HG03139 (cell line): ENCODE measurements at regions not wholly inside any gene's neighbourhood (a gene's known extent, or its start where the extent isn't known, plus 50 kb on each side); places are given as distances from the start of the nearest gene placed in this dataset.
"Not testable (repeated sequence)": the region's sequence is repeated elsewhere in the genome, so short reads cannot be mapped to it uniquely, and the experiment has no call there.

Experiments used
- ATAC-seq: cut with Tn5 transposase; IDR thresholded peaks from one replicate; pipeline ENCODE4 v1.9.1; 2021; ENCODE audit not compliant: unreplicated experiment

DNA sequence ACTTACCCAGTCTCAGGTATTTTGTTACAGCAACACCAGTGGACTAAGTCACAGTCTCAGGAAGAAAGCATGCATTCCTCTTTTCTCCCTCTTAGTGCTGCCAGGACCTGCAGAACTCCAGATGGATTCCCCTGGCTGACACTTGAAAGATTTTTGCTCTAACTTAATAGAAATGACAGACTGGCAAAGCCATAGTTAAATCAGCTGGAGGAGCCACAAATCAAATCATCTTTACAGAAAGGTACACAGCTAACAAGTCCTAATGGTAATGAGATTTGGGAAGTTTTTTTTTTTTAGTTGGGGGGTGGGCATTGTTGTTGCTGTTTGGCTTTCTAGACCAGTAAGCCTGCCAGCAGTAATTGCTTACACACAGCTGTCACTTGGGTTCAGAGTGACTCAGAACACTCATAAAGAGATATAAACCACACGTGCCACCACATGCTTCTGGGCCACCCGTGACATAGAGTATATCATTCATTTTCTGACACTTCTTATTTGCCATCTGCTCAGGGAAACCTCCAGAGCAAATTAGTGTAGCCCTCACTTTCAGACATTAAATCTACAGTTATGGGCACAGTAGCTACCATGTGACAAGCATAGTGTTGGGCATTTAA, 72.4 kb downstream of the FH start:
- ATAC-seq, result peak; percentile 60

DNA sequence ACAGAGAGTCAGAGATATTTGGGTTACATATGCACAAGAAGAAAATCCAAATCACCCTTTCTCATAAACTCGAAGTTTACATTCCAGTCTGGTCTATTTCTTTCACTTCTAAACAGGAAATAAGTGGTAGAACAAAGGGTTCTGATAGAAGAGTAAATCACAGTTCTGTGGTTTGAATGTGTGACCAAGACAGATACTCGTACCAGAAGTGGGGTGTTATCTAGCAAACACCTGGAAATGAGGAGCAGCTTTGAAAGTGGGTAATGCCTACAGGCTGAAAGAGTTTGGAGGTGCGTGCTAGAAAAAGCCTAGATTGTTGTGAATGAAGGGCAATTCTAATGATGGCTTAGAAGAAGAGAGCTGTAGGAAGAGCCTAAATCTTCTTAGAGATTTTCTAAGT, 74.7 kb downstream of the FH start:
- no peak for ATAC-seq

DNA sequence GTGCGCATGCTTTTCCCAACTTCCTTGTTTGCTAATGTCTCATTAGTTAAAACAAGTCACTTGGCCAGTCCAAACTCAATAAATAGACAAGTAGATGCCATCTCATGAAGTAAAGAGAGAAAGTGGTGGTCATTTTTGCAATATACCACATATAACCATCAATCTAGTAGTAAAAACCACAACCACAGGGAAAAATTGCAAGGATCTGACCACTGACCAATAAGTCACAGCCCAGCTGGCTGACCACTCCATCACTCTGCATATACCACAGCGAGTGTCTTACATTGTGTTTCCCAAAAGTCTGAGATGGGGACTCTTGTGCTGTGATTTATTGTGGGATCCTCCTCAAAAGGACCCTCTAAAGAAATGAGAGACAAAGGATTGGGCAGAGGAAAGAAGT, 76.0 kb downstream of the FH start:
- no peak for ATAC-seq

DNA sequence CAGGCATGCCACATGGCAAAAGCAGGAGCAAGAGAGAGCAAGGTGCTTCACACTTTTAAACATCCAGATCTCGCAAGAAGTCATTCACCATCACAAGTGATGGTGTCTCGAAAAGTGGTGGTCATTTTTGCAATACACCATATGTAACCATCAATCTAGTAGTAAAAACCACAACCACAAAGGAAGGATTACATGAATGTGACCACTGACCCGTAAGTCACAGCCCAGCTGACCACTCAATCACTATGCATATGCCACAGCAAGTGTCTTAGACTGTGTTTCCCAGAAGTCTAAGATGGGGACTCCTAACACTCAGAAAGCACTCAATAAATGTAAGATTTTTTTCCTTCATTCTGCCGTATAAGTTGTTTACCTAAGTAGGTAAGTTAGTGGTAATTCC, 76.9 kb downstream of the FH start:
- ATAC-seq, result no peak

DNA sequence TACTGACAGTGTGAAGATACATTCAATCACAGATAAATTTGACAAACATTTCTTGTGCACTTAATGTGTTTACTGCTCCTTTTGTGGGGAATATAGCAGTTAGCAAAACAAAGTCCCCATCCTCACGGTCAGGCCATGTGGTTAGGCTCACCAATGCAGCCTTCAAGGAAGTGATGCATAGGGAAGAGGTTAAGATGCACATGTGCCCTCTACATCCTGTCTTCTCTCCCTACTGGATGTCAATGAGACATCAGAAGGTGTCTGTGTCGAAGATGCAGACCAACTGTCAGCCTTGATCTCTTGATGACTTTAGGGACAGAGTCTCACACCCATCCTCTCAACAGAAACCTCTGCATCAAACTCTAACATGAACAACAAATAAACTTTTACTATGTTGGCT, 78.7 kb downstream of the FH start:
- no peak for ATAC-seq

DNA sequence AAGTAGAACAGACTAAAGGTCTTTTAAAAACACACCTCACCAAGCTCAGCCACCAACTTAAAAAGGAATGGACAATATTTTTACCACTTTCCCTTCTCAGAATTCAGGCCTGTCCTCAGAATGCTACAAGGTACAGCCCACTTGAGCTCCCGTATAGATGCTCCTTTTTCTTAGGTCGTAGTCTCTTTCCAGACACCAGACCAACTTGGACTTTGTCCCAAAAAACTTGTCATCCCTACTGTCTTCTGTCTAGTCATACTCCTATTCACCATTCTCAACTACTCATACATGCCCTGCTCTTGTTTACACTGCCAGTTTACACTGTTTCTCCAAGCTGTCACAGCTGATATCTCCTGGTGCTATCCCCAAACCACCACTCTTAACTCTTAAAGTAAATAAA, 80.9 kb downstream of the FH start:
- ATAC-seq, result not testable (repeated sequence)

DNA sequence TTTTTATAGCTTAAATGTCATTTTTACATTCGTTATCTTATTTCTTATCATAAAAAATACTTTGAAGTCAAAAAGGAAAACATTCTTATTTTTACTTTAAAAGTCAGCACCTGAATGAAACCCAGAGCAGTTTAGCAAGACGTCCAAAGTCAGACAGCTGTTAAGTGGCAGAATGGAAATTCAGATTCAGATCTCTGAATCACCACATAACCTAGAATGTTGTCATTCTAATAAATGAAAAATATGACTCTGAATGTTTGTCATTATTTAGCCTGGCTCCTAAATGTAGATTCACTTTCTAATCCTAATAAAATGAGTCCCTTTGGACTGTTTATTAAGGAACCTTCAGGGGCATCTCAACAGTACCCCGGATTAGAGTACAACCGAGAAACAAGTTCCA, 75.2 kb upstream of the RGS7 start:
- ATAC-seq, result no peak

DNA sequence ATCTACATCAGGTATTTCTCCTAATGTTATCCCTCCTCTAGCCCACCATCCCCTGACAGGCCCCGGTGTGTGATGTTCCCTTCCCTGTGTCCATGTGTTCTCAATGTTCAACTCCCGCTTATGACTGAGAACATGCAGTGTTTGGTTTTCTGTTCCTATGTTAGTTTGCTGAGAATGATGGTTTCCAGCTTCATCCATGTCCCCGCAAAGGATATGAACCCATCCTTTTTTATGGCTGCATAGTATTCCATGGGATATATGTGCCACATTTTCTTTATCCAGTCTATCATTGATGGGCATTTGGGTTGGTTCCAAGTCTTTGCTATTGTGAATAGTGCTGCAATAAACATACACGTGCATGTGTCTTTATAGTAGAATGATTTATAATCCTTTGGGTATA, 68.1 kb upstream of the RGS7 start:
- ATAC-seq, result not testable (repeated sequence)

DNA sequence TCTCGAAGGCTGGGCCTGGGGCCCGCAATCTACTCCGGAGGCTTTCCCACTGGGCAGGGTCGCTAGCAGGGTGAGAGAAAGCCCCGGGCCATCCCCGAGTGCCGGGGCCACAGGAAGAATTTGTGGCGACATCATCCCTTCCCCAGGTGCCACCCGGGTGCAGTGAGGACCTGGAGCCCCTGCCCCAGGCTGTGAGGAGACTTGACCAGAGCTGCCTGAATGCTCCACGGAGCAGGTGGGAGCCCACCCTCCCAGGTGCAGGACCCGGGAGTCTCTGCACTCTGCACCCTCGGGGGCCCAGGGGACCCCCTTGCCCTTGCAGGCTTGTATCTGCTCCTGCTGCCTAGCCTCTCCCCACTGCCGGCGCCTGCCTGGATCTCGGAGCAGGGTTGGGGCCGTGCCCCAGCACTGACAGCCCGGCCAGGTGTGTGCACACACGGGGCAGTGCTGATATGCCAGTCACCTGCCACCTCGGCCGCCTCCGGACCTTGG, 67.5 kb upstream of the RGS7 start:
- no peak for ATAC-seq

DNA sequence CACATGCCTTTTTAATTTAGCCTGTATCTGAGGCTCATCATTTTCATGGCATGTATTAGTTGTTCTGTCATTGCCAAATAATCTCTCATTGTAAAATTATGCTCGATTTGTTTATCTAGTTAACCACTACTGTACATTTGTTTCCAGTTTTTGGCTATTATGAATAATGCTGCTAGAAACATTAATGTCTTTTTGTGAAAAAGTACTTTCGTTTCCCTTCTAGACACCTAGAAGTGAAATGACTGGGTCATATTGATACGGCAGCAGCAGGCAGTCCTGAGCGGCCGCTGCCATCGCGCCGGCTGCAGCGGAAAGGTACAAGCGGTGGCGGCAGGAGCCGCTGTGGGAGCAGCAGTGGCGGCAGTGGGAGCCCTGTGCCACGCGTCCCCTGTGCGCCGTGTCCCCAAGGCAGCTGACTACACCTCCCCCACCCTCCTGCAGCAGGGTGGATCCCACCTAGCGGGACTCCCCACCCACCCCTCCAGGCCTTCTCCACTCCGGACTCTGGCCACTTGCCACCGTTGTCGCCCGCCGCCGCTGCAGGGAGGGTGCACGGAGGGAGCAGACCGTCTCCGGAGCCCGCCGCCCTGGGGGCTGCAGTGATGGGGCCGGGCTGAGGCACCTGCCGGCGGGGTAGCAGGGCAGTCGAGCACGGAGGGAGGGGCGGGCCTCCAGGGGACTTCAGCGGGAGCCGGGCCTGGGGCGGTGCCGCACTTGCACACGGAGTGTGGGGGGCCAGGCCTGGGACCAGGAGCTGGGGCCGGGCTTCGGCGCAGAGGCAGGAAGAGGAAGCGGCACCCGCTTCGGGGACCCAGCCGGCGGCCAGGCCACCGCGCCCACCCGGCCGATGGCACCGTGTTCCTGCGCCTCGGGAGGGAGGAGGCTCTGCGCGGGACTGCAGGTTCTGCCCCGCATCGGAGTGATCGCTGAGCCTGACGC, 66.8 kb upstream of the RGS7 start:
- ATAC-seq, result peak; percentile 75

DNA sequence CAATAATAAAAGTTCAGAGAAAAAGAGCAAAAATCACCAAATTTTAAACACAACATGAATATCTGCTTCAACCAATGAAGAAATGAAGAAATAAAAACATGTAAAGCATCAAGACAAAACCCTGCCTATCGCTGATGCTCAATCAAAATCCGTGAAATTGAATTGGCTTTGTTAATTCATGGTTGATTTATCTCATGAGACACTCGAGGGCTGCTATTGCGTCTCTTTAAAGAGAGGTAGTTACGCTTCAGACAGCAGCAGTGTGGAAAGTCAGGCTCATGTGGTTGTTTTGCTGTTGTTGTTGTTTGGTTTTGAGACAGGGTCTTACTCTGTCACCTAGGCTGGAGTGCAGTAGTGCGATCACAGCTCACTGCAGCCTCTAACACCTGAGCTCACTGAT, 65.5 kb upstream of the RGS7 start:
- ATAC-seq, result no peak

DNA sequence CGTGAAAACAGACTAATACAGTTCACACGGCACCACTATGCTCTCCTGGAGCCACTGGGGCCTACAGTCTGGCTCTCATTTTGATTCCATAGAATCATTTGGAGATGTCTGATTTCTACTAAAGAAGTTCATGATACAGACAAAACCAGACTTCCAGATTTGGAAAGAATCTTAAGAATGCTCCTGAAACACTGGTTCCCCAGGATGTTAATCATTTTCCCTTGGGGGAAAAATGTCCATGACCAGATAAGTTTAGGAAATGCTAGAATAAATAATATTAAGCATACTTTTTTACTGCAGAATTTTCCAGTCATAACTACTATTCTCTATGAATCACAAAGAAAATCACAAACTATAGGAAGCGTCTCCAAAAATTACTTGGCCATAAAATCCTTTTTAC, 63.0 kb upstream of the RGS7 start:
- ATAC-seq, result no peak

DNA sequence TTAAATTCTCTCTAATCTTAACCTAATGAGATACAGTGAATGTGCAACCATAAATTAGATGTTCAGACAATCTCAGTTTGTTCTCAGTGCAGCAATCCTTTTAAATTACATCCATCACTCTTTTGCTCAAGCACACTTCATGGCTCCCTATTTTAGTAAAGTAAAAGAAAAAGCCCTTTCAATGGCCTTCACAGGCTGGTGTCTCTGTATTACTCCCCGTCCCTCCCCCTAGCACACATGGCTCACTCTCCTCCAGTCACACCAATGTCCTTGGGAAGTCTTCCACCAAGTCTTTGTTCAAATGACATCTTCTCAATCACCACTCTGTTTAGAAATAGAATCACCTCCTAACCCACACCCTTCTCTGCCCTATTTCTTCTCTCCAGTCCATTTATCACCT, 60.3 kb upstream of the RGS7 start:
- ATAC-seq, result no peak

DNA sequence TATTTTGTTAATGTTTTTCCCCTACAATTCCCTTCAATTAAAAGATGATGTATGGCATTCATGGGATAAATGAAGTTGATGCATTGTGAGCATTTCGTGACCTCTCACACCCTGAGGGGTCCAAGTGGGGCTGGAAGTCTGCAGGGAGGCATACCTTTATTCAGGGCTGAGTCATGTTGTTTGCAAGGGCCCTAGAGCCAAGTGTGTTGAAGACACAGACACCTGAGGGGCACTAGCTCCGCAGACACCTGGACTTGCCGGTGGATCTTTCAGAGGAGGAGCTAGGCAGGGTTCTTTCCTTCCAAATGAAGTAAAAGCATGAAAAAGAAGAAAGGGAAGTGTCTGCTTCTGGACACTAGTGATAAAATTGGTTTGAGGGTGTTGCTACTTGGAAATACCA, 57.0 kb upstream of the RGS7 start:
- ATAC-seq, result no peak

DNA sequence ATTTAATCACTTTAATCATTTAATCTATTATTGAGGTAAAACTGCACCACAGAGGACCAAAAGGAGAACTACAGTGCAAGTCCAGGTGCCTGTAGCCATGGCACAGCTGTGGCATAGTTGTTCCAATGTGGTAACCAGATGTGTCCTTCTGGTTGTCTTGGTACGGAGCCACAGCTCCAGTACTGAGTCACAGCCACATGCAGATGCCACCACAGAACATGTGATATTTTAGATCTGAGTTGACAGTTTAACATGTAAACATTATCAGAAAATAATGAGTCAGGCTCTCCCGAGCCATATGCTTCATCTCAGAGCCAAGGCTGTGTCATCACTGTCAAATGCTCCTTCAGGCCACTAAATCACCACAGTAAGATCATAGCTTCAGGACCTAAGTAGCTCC, 56.4 kb upstream of the RGS7 start:
- ATAC-seq, result peak; percentile 51

DNA sequence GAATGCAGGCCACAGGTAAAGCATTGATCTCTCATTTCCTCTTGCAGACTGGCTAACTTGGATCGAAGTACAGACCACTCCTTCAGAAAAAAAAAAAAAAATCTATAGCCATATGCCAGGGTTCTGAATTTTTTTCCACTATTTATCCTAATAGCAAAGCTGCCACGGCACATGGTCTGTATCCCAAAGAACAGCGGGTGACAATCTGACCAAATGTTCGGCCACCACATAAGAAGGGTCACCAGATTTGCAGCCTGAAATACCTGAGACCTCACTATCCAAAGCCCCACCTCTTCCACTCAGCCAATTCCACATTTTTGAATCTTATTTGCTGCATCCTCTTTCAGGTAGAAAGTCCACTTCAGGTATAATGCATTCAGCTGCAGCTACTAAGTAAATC, 55.6 kb upstream of the RGS7 start:
- no peak for ATAC-seq

DNA sequence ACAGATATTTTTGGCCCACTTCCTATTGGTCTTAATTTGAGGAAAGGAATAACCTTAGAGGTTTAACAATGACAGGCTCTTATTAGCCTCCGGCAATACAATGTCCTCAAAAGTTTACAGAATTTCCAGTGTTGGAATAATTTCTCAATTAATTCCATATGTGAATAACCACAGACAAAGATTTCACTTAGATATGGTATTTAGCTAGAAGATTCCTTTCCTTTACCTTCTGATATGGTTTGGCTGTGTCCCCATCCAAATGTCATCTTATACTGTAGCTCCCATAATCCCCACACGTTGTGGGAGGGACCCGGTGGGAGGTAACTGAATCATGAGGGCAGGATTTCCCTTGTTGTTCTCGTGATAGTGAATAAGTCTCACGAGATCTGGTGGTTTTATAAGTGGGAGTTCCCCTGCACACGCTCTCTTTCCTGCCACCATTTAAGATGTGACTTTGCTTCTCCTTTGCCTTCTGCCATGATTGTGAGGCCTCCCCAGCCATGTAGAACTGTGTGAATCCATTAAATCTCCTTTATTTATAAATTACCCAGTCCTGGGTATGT, 54.9 kb upstream of the RGS7 start:
- no peak for ATAC-seq

DNA sequence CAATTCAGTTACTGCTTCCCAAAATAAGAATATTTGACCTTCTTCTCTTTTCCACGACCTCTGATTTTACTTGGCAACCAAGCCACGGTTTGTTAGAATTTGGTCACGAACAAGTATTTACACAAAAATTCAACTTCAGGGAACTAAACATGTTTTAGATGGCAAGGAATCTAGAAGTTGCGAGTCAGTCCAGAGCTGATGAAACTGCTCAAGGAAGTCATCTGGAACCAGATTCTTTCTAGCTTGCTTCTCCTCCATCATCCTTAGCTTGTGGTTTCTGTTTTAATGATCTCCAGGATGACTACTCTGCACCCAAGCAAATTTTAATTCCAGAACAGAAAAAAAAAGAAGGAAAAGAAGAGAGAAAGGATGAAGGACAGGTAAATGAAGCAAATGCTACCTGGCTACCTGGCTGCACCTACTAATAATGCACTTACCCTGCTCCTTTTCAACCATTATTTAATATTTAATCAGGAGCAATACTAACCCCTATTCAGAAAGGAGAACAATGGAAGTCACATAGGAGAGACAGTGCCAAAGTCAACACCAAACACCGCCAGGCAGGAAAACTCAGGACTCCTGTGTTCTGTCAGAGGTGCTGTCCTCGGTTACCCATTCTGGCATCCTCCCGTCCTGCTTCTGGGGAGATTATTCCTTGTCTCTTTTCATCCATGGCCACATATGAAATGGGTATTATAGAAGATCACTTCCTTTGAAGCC, 54.2 kb upstream of the RGS7 start:
- no peak for ATAC-seq

DNA sequence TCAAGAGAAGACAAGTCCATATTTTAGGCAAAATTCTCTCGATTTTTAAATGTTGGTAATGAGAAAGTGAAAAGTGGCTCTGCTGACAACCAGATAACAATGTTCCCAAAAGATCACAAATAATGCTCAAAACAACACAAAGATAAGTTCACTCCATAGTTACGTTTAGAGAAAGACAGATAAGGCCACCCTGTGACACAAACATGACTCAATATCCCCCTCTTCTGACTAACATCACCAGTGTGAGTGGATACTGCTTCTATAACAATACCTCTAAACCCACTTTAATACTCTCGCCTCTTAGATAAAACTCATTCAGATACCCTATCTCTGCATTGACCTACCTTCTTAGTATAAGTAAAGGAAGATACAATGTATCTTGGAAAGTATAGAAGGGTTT, 51.2 kb upstream of the RGS7 start:
- ATAC-seq, result no peak
